Mammary epithelial cell (primary cell): ENCODE measurements at regions not wholly inside any gene's neighbourhood (a gene's known extent, or its start where the extent isn't known, plus 50 kb on each side); places are given as distances from the start of the nearest gene placed in this dataset.
"Not testable (repeated sequence)": the region's sequence is repeated elsewhere in the genome, so short reads cannot be mapped to it uniquely, and the experiment has no call there.

Experiments
- CTCF ChIP-seq, 2 donors: IDR thresholded peaks in 1 of 2; conservative IDR thresholded peaks in 1 of 2; 2 replicates each; pipeline ENCODE4 v1.5.1; 2011 to 2012; ENCODE audit warnings: inconsistent platforms in 2 of 2, low read length in 2 of 2, mild to moderate bottlenecking in 2 of 2, control low read depth in 1 of 2, low read depth in 1 of 2; ENCODE audit not compliant: insufficient read depth in 1 of 2; ENCODE audit errors: extremely low read depth in 1 of 2
- EZH2 ChIP-seq: IDR thresholded peaks from 2 replicates; pipeline ENCODE4 v1.6.1; 2012; ENCODE audit warnings: low read length, inconsistent platforms, borderline replicate concordance

- TF ChIP-seq CTCF (conservative IDR thresholded peaks at IDR 0.05 in 1 of 2, IDR thresholded peaks at IDR 0.05 in 1 of 2; ENCODE audit: extremely low read depth in 1 of 2, insufficient read depth in 1 of 2, low read depth in 1 of 2, low read length in 2 of 2); EZH2: not testable (repeated sequence)
Observed at GRCh38 chr16:25556289-25556967, 135.3 kb upstream of the HS3ST4 start.
